ENCODE measurements at regions not wholly inside any gene's neighbourhood (a gene's known extent, or its start where the extent isn't known, plus 50 kb on each side); places are given as distances from the start of the nearest gene placed in this dataset.

- POLR2A ChIA-PET = no interaction called here
- no TSS peak for BruUV-seq (replicated peaks)
- no peaks in the 10 kb centered on the region for H3K36me3 ChIP-seq (ENCODE audit: control insufficient read depth in 2 of 2, insufficient read depth in 2 of 2, low read length in 1 of 2)
- H3K9me3 ChIP-seq (replicated peaks; ENCODE audit: control insufficient read depth, insufficient read depth, low read length) = no peaks in the 10 kb centered on the region
- in situ Hi-C loops (cut with MboI) = no loop called here
- no peak overlapping the region for H3K27ac ChIP-seq (ENCODE audit: control insufficient read depth, insufficient read depth)
- DNase-seq (ENCODE audit: low read depth, low spot score) (no peak), ATAC-seq (no peak), FAIRE-seq (no peak)
- no peak overlapping the region for H2AFZ ChIP-seq (ENCODE audit: control insufficient read depth, low read depth, low read length)
- intact Hi-C loops (cut with micrococcal nuclease; ENCODE audit: unreplicated experiment) = no loop called here
- CTCF ChIA-PET = no interaction called here
- H3K4me3 ChIP-seq = no peak overlapping the region
- WGBS (ENCODE audit: insufficient coverage, insufficient replicate concordance, low lambda C conversion rate, missing lambda C conversion rate) = 3% methylated on average over 3 of the region's 3 CpGs
- H4K20me1 ChIP-seq (ENCODE audit: control insufficient read depth, insufficient read depth) = no peaks in the 10 kb centered on the region
- H3K27me3 ChIP-seq (replicated peaks in 1 of 2; ENCODE audit: control insufficient read depth in 2 of 2, insufficient read depth in 2 of 2, low read length in 1 of 2) = no peaks in the 10 kb centered on the region
- no peak overlapping the region for H3K9ac ChIP-seq (ENCODE audit: control insufficient read depth, insufficient read depth, low read length)
- H3K4me2 ChIP-seq (ENCODE audit: control insufficient read depth, insufficient read depth) = no peak overlapping the region
- SMC1A ChIA-PET (ENCODE audit: uncharacterized antibody, unreplicated experiment) = interaction anchor here (1.0 kb wide), 1 partner anchor 12 kb away, joined by 3 read pairs; no protein-coding TSS in a partner anchor
- TF ChIP-seq ZZZ3 (IDR thresholded peaks at IDR 0.05; ENCODE audit: control insufficient read depth, insufficient read length, low read depth) (no peak), CBFB (IDR thresholded peaks at IDR 0.05; ENCODE audit: low read depth) (no peak), SMARCA5 (IDR thresholded peaks at IDR 0.05) (no peak), IKZF1 (conservative IDR thresholded peaks at IDR 0.05) (no peak), PRDM15 (CRISPR knock-in tag; IDR thresholded peaks at IDR 0.05) (no peak), NR2C1 (IDR thresholded peaks at IDR 0.05) (no peak), NFIC (IDR thresholded peaks at IDR 0.05; ENCODE audit: low read depth, low read length) (no peak), NKRF (conservative IDR thresholded peaks at IDR 0.05) (no peak), MYB (IDR thresholded peaks at IDR 0.05; ENCODE audit: borderline replicate concordance, low read depth, low read length) (no peak), CHD2 (IDR thresholded peaks at IDR 0.05; ENCODE audit: borderline replicate concordance, low read depth, low read length) (no peak), EGR1 (IDR thresholded peaks at IDR 0.05; ENCODE audit: borderline replicate concordance in 1 of 2, low read depth in 2 of 2, low read length in 2 of 2) (no peak), YBX1 (IDR thresholded peaks at IDR 0.05) (no peak), ZBTB4 (CRISPR knock-in tag; IDR thresholded peaks at IDR 0.05) (no peak)
- H3K4me1 ChIP-seq (ENCODE audit: control insufficient read depth, insufficient read depth, low read length) = no peaks in the 10 kb centered on the region
- RAD21 ChIA-PET (ENCODE audit: unreplicated experiment) = no interaction called here
- H3K79me2 ChIP-seq (ENCODE audit: control insufficient read depth, insufficient read depth, low read length) = no peaks in the 10 kb centered on the region
These were observed 989.0 kb downstream of the CDH11 start for GRCh38 chr16:64132759-64133361.
